Sigmoid colon (tissue), 4 donors: ENCODE measurements at regions not wholly inside any gene's neighbourhood (a gene's known extent, or its start where the extent isn't known, plus 50 kb on each side); places are given as distances from the start of the nearest gene placed in this dataset.

Source experiments
- EP300 ChIP-seq, 4 donors: sonication (generic); formaldehyde crosslinking; IDR thresholded peaks; one replicate each; pipeline ENCODE4 v1.6.1; 2017; ENCODE audit warnings: antibody characterized with exemption in 4 of 4
- POLR2A ChIP-seq, 2 donors: fragments of 450-650 bp; IDR thresholded peaks; one replicate each; pipeline ENCODE4 v1.6.1; 2016; ENCODE audit warnings: antibody characterized with exemption in 2 of 2, mild to moderate bottlenecking in 2 of 2, moderate library complexity in 2 of 2
- POLR2AphosphoS5 ChIP-seq, 4 donors: sonication (generic); formaldehyde crosslinking; IDR thresholded peaks; one replicate each; pipeline ENCODE4 v1.6.1; 2017; ENCODE audit warnings: antibody characterized with exemption in 4 of 4
- TF ChIP-seq, protein P1 (sequence below), 4 experiments: fragments of 450-650 bp in 3 of 4; fragments of 200-600 bp in 1 of 4; IDR thresholded peaks; one replicate each; pipeline ENCODE4 v1.5.1; 2016 to 2019; ENCODE audit warnings: antibody characterized with exemption in 4 of 4, mild to moderate bottlenecking in 3 of 4, moderate library complexity in 2 of 4

DNA sequence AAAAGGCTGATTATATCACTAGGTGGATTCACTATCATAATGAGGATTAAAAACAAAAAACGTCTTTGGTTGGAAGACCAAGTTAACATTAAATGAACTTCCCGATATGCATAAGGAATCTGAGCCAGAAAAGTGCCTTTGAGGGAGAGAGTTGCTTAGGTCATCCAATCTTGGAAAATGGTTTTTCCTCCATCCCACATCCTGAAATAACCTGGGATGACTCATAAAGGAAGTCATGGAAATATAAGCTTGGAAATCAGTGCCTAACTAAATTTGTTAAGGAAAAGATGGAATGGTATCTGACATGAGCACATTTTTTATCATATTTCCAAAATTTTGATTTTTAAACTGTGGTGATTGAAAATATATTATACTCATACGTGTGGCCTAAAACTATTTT lies 66.0 kb downstream of the KBTBD8 start:
- no peak for TF ChIP-seq POLR2AphosphoS5 (IDR thresholded peaks at IDR 0.05)
- TF ChIP-seq, protein P1, sequence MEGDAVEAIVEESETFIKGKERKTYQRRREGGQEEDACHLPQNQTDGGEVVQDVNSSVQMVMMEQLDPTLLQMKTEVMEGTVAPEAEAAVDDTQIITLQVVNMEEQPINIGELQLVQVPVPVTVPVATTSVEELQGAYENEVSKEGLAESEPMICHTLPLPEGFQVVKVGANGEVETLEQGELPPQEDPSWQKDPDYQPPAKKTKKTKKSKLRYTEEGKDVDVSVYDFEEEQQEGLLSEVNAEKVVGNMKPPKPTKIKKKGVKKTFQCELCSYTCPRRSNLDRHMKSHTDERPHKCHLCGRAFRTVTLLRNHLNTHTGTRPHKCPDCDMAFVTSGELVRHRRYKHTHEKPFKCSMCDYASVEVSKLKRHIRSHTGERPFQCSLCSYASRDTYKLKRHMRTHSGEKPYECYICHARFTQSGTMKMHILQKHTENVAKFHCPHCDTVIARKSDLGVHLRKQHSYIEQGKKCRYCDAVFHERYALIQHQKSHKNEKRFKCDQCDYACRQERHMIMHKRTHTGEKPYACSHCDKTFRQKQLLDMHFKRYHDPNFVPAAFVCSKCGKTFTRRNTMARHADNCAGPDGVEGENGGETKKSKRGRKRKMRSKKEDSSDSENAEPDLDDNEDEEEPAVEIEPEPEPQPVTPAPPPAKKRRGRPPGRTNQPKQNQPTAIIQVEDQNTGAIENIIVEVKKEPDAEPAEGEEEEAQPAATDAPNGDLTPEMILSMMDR (IDR thresholded peaks at IDR 0.05) = no peak
- TF ChIP-seq POLR2A (IDR thresholded peaks at IDR 0.05) = no peak
- no peak for TF ChIP-seq EP300 (IDR thresholded peaks at IDR 0.05)
